ENCODE measurements at regions not wholly inside any gene's neighbourhood (a gene's known extent, or its start where the extent isn't known, plus 50 kb on each side); places are given as distances from the start of the nearest gene placed in this dataset.
"Not testable (repeated sequence)": the region's sequence is repeated elsewhere in the genome, so short reads cannot be mapped to it uniquely, and the experiment has no call there.

DNA sequence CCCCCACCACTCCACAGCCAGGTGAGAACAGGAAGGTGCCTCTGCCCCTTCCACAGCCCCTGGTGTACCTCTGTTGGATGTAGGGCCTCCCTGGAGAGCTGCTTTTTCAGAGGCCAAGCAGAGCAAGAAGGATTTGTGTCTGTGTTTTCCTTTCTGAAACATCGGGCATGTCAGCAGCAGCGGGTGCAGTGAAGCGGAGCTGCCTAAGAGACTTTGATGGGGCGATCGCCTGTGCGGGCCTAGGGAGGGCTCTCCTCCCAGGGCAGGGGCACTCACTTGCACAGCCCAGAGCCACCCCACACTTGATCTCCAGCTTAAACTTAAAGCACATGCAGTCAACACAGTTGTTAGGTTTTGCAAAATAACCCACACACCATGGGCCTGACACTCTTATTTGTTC, 324.7 kb downstream of the ACTR3B start:
- no peak for DNase-seq (ENCODE audit: low spot score)

- no peak for DNase-seq (ENCODE audit: low spot score)
Observed at GRCh38 chr7:153087498-153087897, 327.9 kb downstream of the ACTR3B start.

GRCh38 chr7:153088601-153089000, 329.0 kb downstream of the ACTR3B start:
- no peak for DNase-seq (ENCODE audit: low spot score)

DNA sequence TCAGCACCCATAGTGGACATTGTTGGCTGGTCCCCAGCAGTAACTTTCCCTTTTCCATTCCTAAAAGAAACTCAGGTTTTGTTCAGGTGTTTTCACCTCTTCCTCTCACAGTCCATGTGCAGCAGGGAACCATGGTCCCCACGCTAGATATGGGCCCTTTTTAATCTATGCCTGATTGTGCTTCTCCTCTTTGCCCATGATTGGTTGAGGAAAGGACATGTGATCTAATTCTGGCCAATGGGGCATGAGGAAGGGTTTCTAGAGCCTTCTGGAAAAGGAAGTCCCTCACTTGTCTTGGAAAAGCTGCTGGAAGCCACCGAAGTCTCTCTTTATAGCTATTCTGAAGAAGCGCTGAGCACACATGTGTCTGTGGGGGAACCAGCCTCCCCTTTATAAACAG, 330.7 kb downstream of the ACTR3B start:
- DNase-seq (ENCODE audit: low spot score), result no peak

- no peak for DNase-seq (ENCODE audit: low spot score)
Observed at GRCh38 chr7:153090764-153091163, 331.2 kb downstream of the ACTR3B start.

- no peak for DNase-seq (ENCODE audit: low spot score)
Observed at GRCh38 chr7:153091477-153091876, 331.9 kb downstream of the ACTR3B start.

GRCh38 chr7:153097511-153098201, 338.1 kb downstream of the ACTR3B start:
- no peak for DNase-seq (ENCODE audit: low spot score)

- DNase-seq (ENCODE audit: low spot score), result no peak
Observed at GRCh38 chr7:153099235-153099634, 339.7 kb downstream of the ACTR3B start.

DNA sequence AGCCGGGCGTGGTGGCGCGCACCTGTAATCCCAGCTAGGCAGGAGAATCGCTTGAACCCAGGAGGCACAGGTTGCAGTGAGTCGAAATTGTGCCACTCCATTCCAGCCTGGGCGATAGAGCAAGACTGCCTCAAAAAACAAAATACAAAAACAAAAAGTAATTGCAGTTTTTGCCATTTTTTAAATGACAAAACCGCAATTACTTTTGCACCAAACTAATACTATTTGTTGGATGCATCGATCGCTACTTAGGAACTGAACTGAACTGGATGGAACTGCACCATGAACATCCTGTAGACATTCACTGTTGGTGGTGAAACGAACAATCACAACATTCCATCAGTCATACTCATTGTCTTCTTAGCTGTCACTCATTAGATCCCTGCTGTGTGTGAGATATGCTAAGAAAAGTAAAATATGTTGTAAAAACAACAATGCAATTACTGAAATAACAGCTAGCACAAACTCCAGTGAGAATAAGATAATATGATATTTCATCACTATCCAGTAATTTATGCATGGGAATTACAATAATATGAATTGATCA, 341.2 kb downstream of the ACTR3B start:
- DNase-seq (ENCODE audit: low spot score), result no peak

- DNase-seq (ENCODE audit: low spot score), result no peak
Observed at GRCh38 chr7:153103202-153103601, 343.6 kb downstream of the ACTR3B start.

- no peak for DNase-seq (ENCODE audit: low spot score)
Observed at GRCh38 chr7:153107826-153108225, 348.3 kb downstream of the ACTR3B start.

GRCh38 chr7:153109566-153109965, 350.0 kb downstream of the ACTR3B start:
- no peak for DNase-seq (ENCODE audit: low spot score)

GRCh38 chr7:153110606-153111005, 351.1 kb downstream of the ACTR3B start:
- DNase-seq (ENCODE audit: low spot score), result no peak

- not testable (repeated sequence) for DNase-seq (ENCODE audit: low spot score)
Observed at GRCh38 chr7:153122255-153122654, 362.7 kb downstream of the ACTR3B start.

DNA sequence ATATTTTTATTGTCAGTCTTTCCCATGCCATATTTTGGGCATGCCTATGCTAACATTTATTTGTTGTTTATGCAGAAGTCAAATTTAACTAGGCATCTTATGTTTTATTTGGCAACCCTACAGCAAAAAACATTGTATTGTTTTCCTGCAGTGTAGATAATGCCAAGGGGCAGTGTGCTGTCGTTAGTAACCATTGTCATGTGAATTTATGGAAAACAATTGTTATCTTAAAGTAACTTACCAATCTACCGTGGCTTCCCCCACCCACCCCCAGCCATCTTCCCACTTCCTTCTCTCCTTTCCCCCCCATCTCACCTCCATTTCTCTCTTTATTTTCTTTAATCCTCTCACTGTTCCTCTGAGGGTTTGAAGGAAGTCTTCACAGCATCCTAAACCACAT, 370.5 kb downstream of the ACTR3B start:
- no peak for DNase-seq (ENCODE audit: low spot score)

- DNase-seq (ENCODE audit: low spot score), result no peak
Observed at GRCh38 chr7:153151766-153152165, 392.2 kb downstream of the ACTR3B start.

- DNase-seq (ENCODE audit: low spot score), result no peak
Observed at GRCh38 chr7:153152801-153153422, 393.4 kb downstream of the ACTR3B start.

- no peak for DNase-seq (ENCODE audit: low spot score)
Observed at GRCh38 chr7:153158149-153158548, 398.6 kb downstream of the ACTR3B start.

DNA sequence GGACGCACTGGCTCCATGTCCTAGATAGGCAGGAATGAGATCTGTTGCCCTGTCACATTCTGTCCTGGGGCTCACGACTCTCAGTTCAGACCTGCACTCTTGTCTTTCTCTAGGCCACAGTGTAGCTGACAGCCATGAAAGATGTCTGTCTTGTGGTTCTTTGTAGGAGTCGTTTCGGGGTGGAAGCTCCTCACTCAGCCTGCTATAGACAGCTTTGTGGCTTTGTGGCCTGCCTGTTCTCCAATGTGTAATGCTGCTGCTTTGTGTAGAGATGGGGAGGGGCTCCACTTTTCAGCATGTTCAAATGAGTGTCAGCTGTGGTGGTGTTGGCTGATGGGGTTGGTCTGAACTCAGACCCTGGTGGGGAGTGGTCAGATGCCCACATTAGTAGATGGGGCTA, 410.7 kb downstream of the ACTR3B start:
- no peak for DNase-seq (ENCODE audit: low spot score)

DNA sequence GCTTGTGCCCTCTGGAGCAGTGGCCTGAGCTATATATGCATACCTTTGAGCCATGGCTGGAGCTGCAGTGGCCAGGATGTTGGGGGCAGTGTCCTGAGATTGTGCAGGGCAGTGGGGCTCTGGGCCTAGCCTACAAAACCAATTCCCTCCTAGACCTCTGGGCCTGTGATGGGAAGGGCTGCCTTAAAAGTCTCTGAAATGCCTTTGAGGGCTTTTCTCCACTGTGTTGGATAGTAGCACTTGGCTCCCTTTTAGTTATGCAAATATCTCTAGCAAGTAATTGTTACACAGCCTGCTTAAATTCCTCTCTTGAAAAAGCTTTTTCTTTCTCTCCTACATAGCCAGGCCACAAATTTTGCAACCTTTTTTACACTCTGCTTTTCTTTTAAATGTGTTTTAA, 426.4 kb downstream of the ACTR3B start:
- DNase-seq (ENCODE audit: low spot score), result no peak

GRCh38 chr7:153188161-153188560, 428.6 kb downstream of the ACTR3B start:
- DNase-seq (ENCODE audit: low spot score), result no peak

DNA sequence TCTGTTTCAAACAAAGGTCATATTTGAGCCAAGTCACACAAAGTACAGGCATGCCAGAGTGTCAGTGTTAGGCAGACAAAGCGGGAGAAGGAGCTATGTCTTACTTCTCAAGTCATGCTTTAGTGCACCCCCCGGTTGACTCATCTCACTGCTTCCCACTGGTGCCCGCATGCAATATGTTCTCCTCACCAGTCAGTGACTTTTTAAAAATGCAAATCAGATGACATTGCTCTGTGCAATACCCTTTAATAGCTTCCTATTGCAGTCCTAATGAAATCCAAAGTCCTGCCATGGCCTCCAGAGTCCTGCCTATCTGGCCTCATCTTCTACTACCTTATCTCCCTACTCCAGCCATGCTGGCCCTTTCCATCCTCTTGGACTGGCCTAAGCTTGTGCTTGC, 429.1 kb downstream of the ACTR3B start:
- no peak for DNase-seq (ENCODE audit: low spot score)

GRCh38 chr7:153190452-153190851, 430.9 kb downstream of the ACTR3B start:
- DNase-seq (ENCODE audit: low spot score), result no peak

- DNase-seq (ENCODE audit: low spot score), result no peak
Observed at GRCh38 chr7:153190986-153191385, 431.4 kb downstream of the ACTR3B start.

All from AG20443 (cell line).